Chondrocyte (in vitro differentiated cells): ENCODE measurements at regions not wholly inside any gene's neighbourhood (a gene's known extent, or its start where the extent isn't known, plus 50 kb on each side); places are given as distances from the start of the nearest gene placed in this dataset.
"Not testable (repeated sequence)": the region's sequence is repeated elsewhere in the genome, so short reads cannot be mapped to it uniquely, and the experiment has no call there.

Source experiments
- DNase-seq: peaks from one replicate; pipeline ENCODE4 v3.0.0; 2021; ENCODE audit warnings: mixed read lengths, low spot score
- H3K27ac Mint-ChIP-seq: one replicate; pipeline ENCODE4 v1.8.0; 2021; ENCODE audit warnings: mild to moderate bottlenecking, moderate library complexity, mixed read lengths; ENCODE audit not compliant: unreplicated experiment
- H3K27me3 Mint-ChIP-seq: 2 replicates; pipeline ENCODE4 v1.8.0; 2021; ENCODE audit warnings: low read depth, mixed read lengths
- H3K36me3 Mint-ChIP-seq: 2 replicates; pipeline ENCODE4 v1.8.0; 2021; ENCODE audit warnings: low read depth, mixed read lengths
- H3K4me1 Mint-ChIP-seq: 2 replicates; pipeline ENCODE4 v1.8.0; 2021; ENCODE audit warnings: low read depth, mild to moderate bottlenecking, mixed read lengths
- H3K4me3 Mint-ChIP-seq: one replicate; pipeline ENCODE4 v1.8.0; 2021; ENCODE audit warnings: mild to moderate bottlenecking, moderate library complexity, mixed read lengths; ENCODE audit not compliant: unreplicated experiment
- H3K9me3 Mint-ChIP-seq: 2 replicates; pipeline ENCODE4 v1.8.0; 2021; ENCODE audit warnings: low read depth, mixed read lengths
- CTCF ChIP-seq: fragments of 200-600 bp; sonication (generic); IDR thresholded peaks from 2 replicates; pipeline ENCODE4 v1.5.0; 2021; ENCODE audit warnings: antibody characterized with exemption, mild to moderate bottlenecking, moderate library complexity

GRCh38 chr5:24208686-24209106, 436.1 kb downstream of the CDH10 start:
- TF ChIP-seq CTCF: no peak
- Mint-ChIP-seq H3K27ac (no peak overlapping the region), H3K27me3 (no peaks in the 10 kb centered on the region), H3K9me3 (peaks cover 10% of the 10 kb centered on the region), H3K4me3 (no peak overlapping the region), H3K4me1 (no peaks in the 10 kb centered on the region), H3K36me3 (no peaks in the 10 kb centered on the region)
- no peak for DNase-seq

GRCh38 chr5:24215114-24215513, 429.7 kb downstream of the CDH10 start:
- Mint-ChIP-seq H3K27me3 (no peaks in the 10 kb centered on the region), H3K27ac (no peak overlapping the region), H3K4me1 (no peaks in the 10 kb centered on the region), H3K36me3 (no peaks in the 10 kb centered on the region), H3K9me3 (peaks cover 3% of the 10 kb centered on the region), H3K4me3 (no peak overlapping the region)
- no peak for TF ChIP-seq CTCF
- no peak for DNase-seq

GRCh38 chr5:24222876-24223275, 421.9 kb downstream of the CDH10 start:
- no peak for DNase-seq
- no peaks in the 10 kb centered on the region for H3K27me3 Mint-ChIP-seq
- peaks cover 5% of the 10 kb centered on the region for H3K9me3 Mint-ChIP-seq
- no peaks in the 10 kb centered on the region for H3K36me3 Mint-ChIP-seq
- no peak overlapping the region for H3K4me3 Mint-ChIP-seq
- H3K4me1 Mint-ChIP-seq: peaks cover 4% of the 10 kb centered on the region
- H3K27ac Mint-ChIP-seq: no peak overlapping the region
- TF ChIP-seq CTCF: no peak

GRCh38 chr5:24225051-24225450, 419.7 kb downstream of the CDH10 start:
- TF ChIP-seq CTCF: no peak
- no peak for DNase-seq
- no peaks in the 10 kb centered on the region for H3K36me3 Mint-ChIP-seq
- no peak overlapping the region for H3K4me3 Mint-ChIP-seq
- H3K27ac Mint-ChIP-seq: no peak overlapping the region
- peaks cover 4% of the 10 kb centered on the region for H3K4me1 Mint-ChIP-seq
- peaks cover 5% of the 10 kb centered on the region for H3K9me3 Mint-ChIP-seq
- H3K27me3 Mint-ChIP-seq: no peaks in the 10 kb centered on the region

GRCh38 chr5:24226479-24226878, 418.3 kb downstream of the CDH10 start:
- no peak overlapping the region for H3K27ac Mint-ChIP-seq
- H3K36me3 Mint-ChIP-seq: no peaks in the 10 kb centered on the region
- H3K4me3 Mint-ChIP-seq: no peak overlapping the region
- peaks cover 3% of the 10 kb centered on the region for H3K27me3 Mint-ChIP-seq
- peaks cover 4% of the 10 kb centered on the region for H3K4me1 Mint-ChIP-seq
- H3K9me3 Mint-ChIP-seq: peaks cover 4% of the 10 kb centered on the region
- no peak for TF ChIP-seq CTCF
- DNase-seq: no peak

- not testable (repeated sequence) for H3K27ac Mint-ChIP-seq, H3K9me3 Mint-ChIP-seq, H3K27me3 Mint-ChIP-seq, H3K4me3 Mint-ChIP-seq, H3K4me1 Mint-ChIP-seq, H3K36me3 Mint-ChIP-seq, DNase-seq
Measured at GRCh38 chr5:24227881-24228280, 416.9 kb downstream of the CDH10 start.
